SIG-M5 treated with dmso at 0.1 percent for 504 hours (cell line): ENCODE measurements at regions not wholly inside any gene's neighbourhood (a gene's known extent, or its start where the extent isn't known, plus 50 kb on each side); places are given as distances from the start of the nearest gene placed in this dataset.
A peak's percentile ranks its signal among the peaks of the same experiment; 100 is the strongest.
"Not testable (repeated sequence)": the region's sequence is repeated elsewhere in the genome, so short reads cannot be mapped to it uniquely, and the experiment has no call there.

Experiments
- DNase-seq: peaks from one replicate; lab custom pipeline; 2025; ENCODE audit not compliant: unreplicated experiment; lab: John Stamatoyannopoulos, UW

DNA sequence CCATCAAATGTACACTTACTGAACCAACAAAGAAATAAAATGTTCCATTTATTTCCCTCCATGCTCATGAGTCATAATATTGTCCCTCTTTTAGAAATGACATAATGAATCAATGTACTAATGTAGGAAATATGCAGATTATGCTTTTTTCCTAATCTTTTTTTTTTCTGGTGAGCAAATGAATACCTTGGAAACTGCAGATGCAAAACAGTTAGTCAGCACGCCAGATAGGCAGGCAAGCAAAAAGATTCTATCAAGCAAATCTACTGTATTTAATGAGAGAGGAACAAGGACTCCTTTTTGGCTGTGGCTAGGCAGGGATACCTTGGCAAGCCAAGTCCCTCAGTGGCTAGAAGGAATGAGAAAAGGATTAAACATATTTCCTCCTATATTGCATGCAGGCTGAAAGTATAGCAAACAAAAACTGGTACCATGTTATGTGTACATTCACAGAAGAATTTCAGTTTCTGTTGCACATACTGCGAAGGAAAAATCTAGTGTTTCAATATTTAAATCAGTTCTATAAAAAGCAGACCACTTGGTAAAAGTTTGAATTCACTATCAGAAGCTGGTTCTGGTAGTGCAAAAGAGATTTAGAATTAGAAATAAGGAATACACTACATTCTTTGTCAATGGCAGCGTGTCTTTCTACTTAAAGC, 605.4 kb downstream of the TLE1 start:
- DNase-seq, result no peak

DNA sequence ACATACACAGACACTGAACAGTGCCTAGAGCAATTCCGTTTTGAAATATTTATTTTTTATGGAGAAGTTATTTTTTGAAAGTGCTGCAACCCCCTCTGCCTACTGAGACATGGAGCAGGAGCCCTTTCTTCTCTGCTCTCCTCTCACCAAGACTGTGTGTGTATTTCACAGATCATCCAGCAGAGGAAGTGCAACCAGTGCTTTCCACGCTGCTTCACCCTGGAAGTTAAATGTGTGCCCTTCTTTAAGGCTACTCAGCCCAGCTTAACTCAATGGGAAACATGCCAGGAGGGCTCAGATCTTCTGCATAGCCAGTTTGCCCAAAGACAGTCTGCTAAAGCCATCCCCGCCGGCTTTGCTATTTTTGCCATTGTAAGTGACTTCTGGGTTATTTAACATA, 606.3 kb downstream of the TLE1 start:
- peak; percentile 39 for DNase-seq

- no peak for DNase-seq
These were observed 607.1 kb downstream of the TLE1 start for GRCh38 chr9:81082221-81082620.

DNA sequence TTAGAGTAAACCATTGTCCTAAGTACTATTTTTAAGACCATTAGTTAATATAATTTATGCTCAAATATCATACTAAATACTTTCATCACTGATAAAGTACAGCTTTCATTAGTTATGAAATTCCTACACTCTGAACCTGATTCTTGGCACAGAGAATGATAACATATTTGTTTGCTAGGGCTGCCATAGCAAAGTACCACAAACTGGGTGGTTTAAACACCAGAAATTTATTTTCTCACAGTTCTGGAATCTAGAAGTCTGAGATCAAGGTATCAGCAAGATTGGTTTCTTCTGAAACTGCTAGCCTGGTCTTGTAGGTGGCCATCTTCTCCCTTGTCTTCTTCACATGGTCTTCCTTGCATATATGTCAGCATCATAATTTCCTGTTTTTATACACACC, 608.4 kb downstream of the TLE1 start:
- DNase-seq, result no peak

DNA sequence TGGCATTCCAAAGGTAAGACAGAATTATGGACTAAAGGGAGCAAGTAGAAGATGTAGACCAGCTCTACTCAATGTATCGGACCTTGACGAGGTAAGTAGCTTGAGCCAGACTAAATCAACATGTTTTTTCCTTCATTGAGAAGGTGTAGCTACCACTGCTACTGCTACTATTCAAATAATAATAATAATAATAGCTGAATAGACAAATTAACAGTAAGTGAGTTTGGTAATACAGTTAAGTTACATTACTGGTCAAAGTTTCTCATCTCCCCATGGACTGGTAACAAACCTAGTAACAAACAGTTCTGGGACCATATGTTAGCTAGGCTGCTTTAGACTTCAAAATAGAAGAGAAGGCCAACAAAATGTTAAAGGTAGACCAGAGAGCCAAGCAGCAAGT, 609.2 kb downstream of the TLE1 start:
- no peak for DNase-seq

- no peak for DNase-seq
These were observed 610.3 kb downstream of the TLE1 start for GRCh38 chr9:81079055-81079454.

- no peak for DNase-seq
These were observed 610.8 kb downstream of the TLE1 start for GRCh38 chr9:81078555-81078954.

GRCh38 chr9:81077572-81077971, 611.8 kb downstream of the TLE1 start:
- no peak for DNase-seq

- DNase-seq, result no peak
These were observed 613.2 kb downstream of the TLE1 start for GRCh38 chr9:81076131-81076530.

DNA sequence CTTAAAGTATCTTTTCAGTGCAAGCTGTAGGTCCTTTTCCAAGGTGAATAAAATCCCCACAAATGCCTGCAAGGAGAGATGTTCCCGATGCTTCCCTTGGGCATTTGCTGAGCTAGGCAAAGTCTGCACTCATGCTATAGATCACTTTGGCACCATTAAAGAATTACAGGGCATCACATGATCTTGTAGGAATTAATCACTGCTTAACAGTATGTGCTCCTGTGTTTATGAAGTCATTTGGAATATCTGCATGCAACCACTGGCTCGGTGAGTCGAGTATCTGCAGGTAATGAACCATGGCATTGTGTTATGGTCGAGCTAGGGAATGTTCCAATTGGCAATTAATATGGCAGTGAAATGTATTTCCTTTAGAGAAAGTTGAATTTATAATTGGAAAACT, 615.1 kb downstream of the TLE1 start:
- DNase-seq, result no peak

- no peak for DNase-seq
These were observed 615.5 kb downstream of the TLE1 start for GRCh38 chr9:81073821-81074220.

DNA sequence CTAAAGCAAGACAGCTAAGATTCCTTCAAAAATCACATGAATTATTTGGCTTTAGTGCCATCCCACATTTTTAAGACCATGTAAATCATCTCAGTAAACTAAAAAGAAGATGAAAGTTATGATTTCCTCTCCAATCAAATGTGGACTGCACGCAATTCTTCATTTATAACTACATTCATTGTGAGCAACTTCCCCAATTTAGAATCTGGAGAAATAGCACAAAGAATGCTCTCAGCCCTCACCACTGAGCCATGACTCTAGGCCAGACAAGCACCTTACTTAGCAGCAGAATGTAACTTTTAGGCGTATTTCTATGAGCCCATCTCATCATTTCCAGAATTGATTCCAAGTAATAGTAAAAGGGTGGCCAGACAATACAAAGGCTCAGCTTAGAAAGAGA, 616.6 kb downstream of the TLE1 start:
- no peak for DNase-seq

DNA sequence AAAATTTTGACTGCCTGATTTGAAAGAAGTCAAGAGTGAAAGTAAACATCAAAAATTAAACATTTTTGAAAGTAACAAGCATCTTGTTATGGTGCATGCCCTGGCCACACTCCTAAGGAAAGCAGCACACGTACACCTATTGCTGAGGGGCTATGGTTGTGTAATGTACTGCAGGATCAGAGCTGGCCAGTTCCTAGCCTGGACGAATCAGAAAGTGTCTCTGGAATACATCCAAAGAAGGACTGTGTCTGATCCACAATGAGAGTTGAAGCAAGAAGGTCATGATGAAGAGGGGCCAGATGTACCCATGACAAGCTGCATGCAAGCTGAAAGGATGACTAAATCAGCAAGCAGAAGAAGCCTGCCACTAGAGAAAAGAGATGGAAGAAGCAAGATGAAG, 618.2 kb downstream of the TLE1 start:
- no peak for DNase-seq

DNA sequence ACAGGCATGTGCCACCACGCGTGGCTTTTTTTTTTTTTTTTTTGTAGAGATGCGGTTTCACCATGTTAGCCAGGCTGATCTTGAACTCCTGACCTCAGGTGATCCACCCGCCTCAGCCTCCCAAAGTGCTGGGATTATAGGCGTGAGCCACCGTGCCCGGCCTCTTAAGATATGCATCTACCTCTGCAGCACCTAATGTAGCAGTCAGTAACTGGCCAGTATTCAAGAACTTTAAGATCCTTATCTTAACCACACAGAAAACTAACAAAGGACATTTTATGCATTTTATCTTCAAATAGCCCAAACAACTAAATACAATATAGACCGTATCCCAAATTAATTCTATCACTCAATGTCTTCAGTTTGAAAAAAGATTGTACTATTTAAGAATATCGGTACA, 618.7 kb downstream of the TLE1 start:
- no peak for DNase-seq

DNA sequence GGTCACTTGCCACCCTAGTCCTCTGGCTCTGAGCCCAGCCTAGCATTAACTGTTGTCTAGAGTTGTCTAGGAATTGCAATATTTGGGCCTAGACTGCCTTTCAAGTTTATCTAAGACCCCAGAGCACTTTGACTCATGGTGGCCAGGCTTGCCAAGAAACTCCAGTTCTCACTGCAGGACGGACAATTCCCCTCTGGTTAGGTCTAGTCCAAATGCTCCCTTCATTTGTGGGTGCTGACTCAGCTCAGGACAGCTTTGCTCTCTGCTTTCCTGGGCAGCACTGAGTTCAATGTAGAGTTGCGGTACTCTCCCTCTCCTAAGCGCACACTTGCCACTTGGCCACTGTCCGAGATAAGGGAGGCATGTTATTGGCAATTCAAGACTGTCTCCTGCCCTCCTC, 619.4 kb downstream of the TLE1 start:
- no peak for DNase-seq

DNA sequence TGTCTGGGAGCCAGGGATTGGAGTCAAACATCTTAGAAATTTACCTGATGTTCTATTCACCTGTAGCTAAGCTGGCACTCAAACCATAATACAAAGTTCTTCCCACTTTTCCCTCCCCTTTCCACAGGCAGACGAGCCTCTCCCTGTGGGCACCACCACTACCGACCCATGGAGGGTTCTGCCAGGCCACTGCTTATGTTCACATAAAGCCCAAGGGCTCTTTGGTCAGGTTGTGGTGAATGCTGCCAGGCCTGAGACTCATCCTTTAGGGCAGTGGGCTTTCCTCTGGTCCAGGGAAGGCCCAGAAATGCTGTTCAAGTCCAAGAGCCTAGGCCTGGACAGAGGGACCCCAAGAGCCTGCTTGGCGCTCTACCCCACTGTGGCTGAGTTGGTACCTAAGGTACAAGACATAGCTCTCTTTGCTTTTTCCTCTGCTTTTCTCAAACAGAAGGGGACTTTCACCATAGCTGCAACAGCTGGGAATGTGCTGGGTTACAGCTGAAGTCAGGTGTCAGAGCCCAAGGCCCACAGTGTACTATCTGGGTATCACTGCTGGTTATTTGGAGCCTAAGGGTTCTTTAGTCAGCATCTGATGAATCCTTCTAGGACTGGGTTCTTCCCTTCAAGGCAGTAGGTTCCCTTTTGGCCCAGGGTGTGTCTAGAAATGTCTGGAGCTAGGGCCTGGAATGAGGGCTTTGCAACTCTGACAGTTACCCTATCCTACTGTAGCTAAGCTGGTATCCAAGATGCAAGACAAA, 620.1 kb downstream of the TLE1 start:
- DNase-seq, result no peak

- DNase-seq, result not testable (repeated sequence)
These were observed 626.4 kb downstream of the TLE1 start for GRCh38 chr9:81062995-81063394.

DNA sequence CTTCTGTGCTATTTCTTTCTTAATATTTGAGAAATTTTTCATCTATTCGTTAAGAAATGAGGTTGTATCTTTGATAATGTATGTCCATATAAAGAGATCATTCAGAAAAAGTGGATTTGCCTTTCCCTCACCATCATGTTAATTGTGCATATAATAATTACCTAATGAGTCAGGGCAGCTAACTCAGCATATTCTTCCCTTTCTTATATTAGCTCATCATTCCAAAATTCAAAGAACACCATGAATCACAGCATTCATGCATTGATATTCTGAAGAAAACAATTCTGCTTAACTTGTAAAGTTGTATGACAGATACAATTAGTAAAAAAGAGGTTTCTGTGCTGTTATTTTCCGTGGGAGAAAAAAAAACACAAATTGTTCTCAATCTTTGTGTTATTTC, 630.6 kb downstream of the TLE1 start:
- no peak for DNase-seq

GRCh38 chr9:81053298-81054025, 635.9 kb downstream of the TLE1 start:
- DNase-seq, result no peak

- no peak for DNase-seq
These were observed 636.5 kb downstream of the TLE1 start for GRCh38 chr9:81052846-81053245.

GRCh38 chr9:81047280-81047679, 642.1 kb downstream of the TLE1 start:
- DNase-seq, result no peak

- DNase-seq, result no peak
These were observed 643.7 kb downstream of the TLE1 start for GRCh38 chr9:81045658-81046057.
